Activated CD4-positive, alpha-beta T cell treated with anti-CD3 and anti-CD28 coated beads, Interleukin-2, amount 10 ng/mL, durations not matched to agents 7 days and 5 days (primary cell): ENCODE measurements at regions not wholly inside any gene's neighbourhood (a gene's known extent, or its start where the extent isn't known, plus 50 kb on each side); places are given as distances from the start of the nearest gene placed in this dataset.

Source experiments
- CTCF ChIA-PET: fragments of 350-600 bp; sonication (Branson Sonifier 250); formaldehyde crosslinking; loops from one replicate; lab custom pipeline; 2021; ENCODE audit warnings: antibody characterized with exemption; lab: Charles Lee
- POLR2A ChIA-PET: fragments of 350-600 bp; sonication (Branson Sonifier 250); formaldehyde crosslinking; loops from one replicate; lab custom pipeline; 2021; ENCODE audit warnings: antibody characterized with exemption; lab: Charles Lee
- DNase-seq: peaks from one replicate; pipeline ENCODE4 v3.0.0-alpha.2; 2020
- H3K27ac Mint-ChIP-seq: one replicate; pipeline ENCODE4 v1.8.0; 2021; ENCODE audit warnings: mild to moderate bottlenecking, moderate library complexity, mixed read lengths
- H3K27me3 Mint-ChIP-seq: one replicate; pipeline ENCODE4 v1.8.0; 2021; ENCODE audit warnings: mixed read lengths
- H3K36me3 Mint-ChIP-seq: one replicate; pipeline ENCODE4 v1.8.0; 2021; ENCODE audit warnings: low read depth, mixed read lengths
- H3K4me1 Mint-ChIP-seq: one replicate; pipeline ENCODE4 v1.8.0; 2021; ENCODE audit warnings: mixed read lengths
- H3K4me3 Mint-ChIP-seq: one replicate; pipeline ENCODE4 v1.8.0; 2021; ENCODE audit warnings: mild to moderate bottlenecking, moderate library complexity, mixed read lengths
- H3K9me3 Mint-ChIP-seq: one replicate; pipeline ENCODE4 v1.8.0; 2021; ENCODE audit warnings: mixed read lengths

DNA sequence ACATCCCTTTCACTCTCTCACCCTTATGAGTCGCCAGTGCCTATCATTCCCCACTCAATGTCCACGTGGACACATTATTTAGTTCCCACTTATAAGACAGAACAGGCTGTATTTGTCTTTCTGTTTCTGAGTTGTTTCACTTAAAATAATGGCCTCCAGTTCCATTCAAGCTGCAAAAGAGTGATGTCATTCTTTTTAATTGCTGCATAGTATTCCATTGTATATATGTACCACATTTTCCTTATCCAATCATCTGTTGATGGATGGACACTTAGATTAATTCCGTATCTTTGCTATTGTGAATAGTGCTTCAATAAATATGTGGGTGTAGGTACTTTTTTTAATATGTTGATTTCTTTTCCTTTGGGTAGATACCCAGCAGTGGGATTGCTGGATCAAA is 79.1 kb downstream of the ZNF365 start:
- Mint-ChIP-seq H3K9me3 (no peaks in the 10 kb centered on the region), H3K4me3 (no peak overlapping the region), H3K27ac (no peak overlapping the region), H3K4me1 (peaks cover 18% of the 10 kb centered on the region), H3K36me3 (no peaks in the 10 kb centered on the region), H3K27me3 (peaks cover 6% of the 10 kb centered on the region)
- no peak for DNase-seq
- POLR2A ChIA-PET = no interaction called here
- CTCF ChIA-PET = no interaction called here

DNA sequence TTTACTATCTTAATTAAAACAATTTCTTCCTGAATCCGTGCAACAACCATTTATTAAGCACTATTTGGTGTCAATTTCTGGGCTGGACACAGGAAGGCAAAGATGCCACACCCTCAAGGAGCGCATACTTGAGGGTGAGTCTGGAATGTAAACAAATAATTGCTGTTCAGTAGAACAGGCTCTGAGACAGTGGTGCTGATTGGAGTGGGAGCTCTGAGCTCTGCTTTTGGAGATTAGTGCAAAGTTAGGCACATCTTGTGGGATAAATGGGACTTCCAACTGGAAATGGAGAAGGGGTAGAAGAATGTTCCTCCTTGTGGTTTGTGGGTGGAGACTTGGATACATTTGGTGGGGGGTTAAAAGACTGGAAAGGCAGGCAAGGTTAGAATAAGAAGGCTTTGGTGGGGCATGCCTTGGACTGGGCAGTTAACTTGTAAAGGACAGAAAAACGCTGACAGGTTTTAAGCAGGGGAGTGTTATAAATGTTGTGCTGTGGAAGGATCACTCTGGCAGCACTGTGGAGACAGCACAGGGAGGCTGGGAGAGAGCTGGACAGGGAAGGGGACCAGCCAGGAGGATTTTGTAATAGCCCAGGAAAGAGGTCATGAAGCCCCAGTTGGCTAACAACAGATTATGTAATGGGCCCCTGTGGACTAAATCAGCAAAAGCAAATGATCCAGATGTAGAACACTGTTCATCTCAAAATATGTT is 80.7 kb downstream of the ZNF365 start:
- CTCF ChIA-PET = interaction anchor here (1.1 kb wide), 1 partner anchor 20 kb away, joined by 3 read pairs; no protein-coding TSS in a partner anchor
- Mint-ChIP-seq H3K36me3 (no peaks in the 10 kb centered on the region), H3K27ac (no peak overlapping the region), H3K4me1 (peaks cover 18% of the 10 kb centered on the region), H3K27me3 (peaks cover 3% of the 10 kb centered on the region), H3K4me3 (no peak overlapping the region), H3K9me3 (no peaks in the 10 kb centered on the region)
- DNase-seq = no peak
- POLR2A ChIA-PET = no interaction called here

DNA sequence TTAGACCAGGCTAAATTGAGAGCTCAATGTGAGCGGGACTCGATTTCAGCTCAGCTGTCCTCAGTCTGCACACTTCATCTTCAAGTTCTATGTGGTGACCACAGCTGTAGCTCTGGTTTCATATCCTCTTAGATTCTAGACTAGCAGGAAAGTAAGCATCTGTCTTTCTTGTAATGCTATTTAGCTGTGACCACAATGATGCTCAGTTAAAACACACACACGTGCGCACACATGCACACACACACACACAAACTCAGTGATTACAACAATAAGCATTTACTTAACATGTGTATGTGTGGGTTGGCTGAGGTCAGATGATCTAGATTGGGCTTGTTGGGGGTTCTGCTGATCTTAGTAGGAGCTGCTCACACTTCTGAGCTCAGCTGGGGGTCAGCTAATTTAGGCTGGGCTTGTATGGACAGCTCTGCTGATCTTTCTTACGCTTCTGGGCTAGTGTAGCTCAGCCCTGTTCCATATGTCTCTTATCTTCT is 82.5 kb downstream of the ZNF365 start:
- peaks cover 18% of the 10 kb centered on the region for H3K4me1 Mint-ChIP-seq
- H3K9me3 Mint-ChIP-seq = no peaks in the 10 kb centered on the region
- no peak overlapping the region for H3K27ac Mint-ChIP-seq
- CTCF ChIA-PET = interaction anchor here (1.3 kb wide), 1 partner anchor 10 kb away, joined by 3 read pairs; no protein-coding TSS in a partner anchor
- no peak for DNase-seq
- no peaks in the 10 kb centered on the region for H3K27me3 Mint-ChIP-seq
- H3K36me3 Mint-ChIP-seq = no peaks in the 10 kb centered on the region
- H3K4me3 Mint-ChIP-seq = no peak overlapping the region
- POLR2A ChIA-PET = no interaction called here

DNA sequence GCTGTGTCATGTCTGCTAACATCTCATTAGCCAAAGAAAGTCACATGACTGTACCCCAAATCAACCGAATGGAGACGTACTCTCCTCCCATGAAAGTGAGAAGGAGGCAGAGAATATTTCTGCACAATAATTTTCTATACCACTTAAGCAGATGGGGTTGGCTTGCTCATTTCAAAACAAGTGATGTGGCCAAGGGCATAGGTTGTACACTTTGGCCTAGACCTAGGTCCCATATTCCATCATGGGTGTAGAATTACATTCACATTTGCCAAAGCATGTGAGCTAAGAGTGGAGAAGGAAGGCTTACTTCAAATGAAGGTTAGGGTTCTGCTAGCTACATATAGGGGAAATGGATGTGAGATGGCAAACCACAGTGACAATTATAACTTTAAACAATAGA is 83.0 kb downstream of the ZNF365 start:
- Mint-ChIP-seq H3K27me3 (no peaks in the 10 kb centered on the region), H3K36me3 (no peaks in the 10 kb centered on the region), H3K9me3 (no peaks in the 10 kb centered on the region), H3K4me3 (no peak overlapping the region), H3K27ac (no peak overlapping the region), H3K4me1 (peaks cover 18% of the 10 kb centered on the region)
- DNase-seq = no peak
- ChIA-PET POLR2A (no interaction called here), CTCF (interaction anchor here (1.3 kb wide), 1 partner anchor 11 kb away, joined by 3 read pairs; no protein-coding TSS in a partner anchor)

DNA sequence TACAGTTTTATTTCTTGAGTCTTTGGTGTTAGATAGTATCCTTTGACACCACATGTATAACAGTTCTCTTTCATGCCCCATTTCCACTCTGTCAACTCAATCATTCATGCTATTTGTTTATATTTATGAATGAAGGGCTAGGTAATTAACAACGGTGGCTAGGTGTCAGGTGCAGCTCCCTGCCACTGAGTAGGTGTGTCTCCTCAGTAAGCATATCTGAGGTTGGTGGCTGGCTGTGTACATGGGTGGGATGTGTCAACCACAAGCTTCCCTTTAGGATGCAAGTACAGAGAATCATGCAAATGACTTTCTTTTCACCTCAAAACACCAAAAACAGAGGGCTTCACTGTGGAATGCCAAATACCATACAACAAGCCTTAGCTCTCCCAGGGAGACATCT is 83.4 kb downstream of the ZNF365 start:
- Mint-ChIP-seq H3K4me1 (peaks cover 18% of the 10 kb centered on the region), H3K9me3 (no peaks in the 10 kb centered on the region), H3K27ac (no peak overlapping the region), H3K4me3 (no peak overlapping the region), H3K36me3 (no peaks in the 10 kb centered on the region), H3K27me3 (no peaks in the 10 kb centered on the region)
- ChIA-PET POLR2A (no interaction called here), CTCF (interaction anchor here (1.3 kb wide), 1 partner anchor 11 kb away, joined by 3 read pairs; no protein-coding TSS in a partner anchor)
- no peak for DNase-seq

DNA sequence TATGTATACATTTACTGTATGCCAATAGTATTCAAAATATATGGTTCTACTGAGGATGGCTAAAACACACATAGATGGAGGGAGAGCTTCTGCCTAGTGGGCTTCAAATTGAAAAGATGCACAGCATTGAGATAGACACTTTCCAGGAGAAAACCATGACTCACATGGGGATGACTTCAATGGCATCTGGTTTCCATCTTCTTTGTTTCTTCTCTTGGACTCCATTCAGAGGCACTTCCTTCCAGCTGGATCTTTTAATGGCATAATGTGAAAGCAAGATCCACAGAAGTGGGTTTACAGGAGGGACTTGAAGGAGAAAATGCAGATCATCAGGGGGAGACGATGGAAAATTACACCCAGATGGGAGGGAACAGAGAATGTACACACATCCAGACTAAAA is 84.9 kb downstream of the ZNF365 start:
- Mint-ChIP-seq H3K27ac (no peak overlapping the region), H3K27me3 (no peaks in the 10 kb centered on the region), H3K4me3 (no peak overlapping the region), H3K4me1 (peaks cover 18% of the 10 kb centered on the region), H3K36me3 (no peaks in the 10 kb centered on the region), H3K9me3 (no peaks in the 10 kb centered on the region)
- ChIA-PET POLR2A (no interaction called here), CTCF (no interaction called here)
- DNase-seq = no peak

DNA sequence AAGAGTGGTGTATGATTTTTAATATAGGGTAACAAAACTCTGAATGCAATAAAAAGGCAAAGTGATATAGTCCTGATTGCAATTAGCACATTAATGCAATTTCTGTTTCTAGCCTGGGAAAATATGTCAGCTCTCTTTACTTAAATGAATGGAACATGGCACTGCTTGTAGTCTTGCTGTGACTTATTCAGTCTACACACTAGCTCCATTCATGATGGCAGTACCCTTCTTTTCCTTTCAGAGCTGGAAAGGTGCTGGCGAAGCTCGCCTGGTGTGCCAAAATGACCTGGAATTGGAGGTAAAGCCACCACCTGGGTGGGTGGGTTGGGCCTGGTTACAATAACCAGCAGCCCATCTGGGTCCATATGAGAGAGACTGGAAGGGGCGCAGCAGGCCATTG is 85.3 kb downstream of the ZNF365 start:
- H3K4me3 Mint-ChIP-seq = no peak overlapping the region
- ChIA-PET POLR2A (interaction anchor here (0.6 kb wide), 1 partner anchor 605 kb away, joined by 5 read pairs; no protein-coding TSS in a partner anchor), CTCF (no interaction called here)
- peaks cover 1% of the 10 kb centered on the region for H3K9me3 Mint-ChIP-seq
- H3K4me1 Mint-ChIP-seq = peaks cover 18% of the 10 kb centered on the region
- H3K27ac Mint-ChIP-seq = no peak overlapping the region
- no peak for DNase-seq
- no peaks in the 10 kb centered on the region for H3K27me3 Mint-ChIP-seq
- no peaks in the 10 kb centered on the region for H3K36me3 Mint-ChIP-seq

DNA sequence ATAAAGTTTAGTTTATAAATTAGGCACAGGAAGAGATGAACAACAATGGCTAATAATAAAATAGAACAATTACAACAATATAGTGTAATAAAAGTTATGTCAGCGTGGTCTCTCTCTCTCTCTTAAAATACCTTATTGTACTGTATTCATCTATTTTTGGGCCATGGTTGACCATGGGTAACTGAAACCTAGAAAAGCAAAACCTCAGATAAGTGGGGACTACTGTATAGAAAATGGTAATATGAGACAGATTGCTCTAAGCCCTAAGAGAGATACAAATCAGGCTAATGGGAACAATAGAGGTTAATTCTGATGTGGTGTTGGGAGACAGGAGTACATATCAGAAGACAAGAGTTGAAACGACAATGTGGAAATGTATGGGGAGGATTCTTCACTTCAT is 86.2 kb downstream of the ZNF365 start:
- no peaks in the 10 kb centered on the region for H3K27me3 Mint-ChIP-seq
- H3K36me3 Mint-ChIP-seq = no peaks in the 10 kb centered on the region
- ChIA-PET CTCF (interaction anchor here (1.0 kb wide), 1 partner anchor 11 kb away, joined by 3 read pairs; no protein-coding TSS in a partner anchor), POLR2A (interaction anchor here (0.6 kb wide), 1 partner anchor 289 kb away, joined by 3 read pairs; no protein-coding TSS in a partner anchor)
- H3K27ac Mint-ChIP-seq = no peak overlapping the region
- peaks cover 3% of the 10 kb centered on the region for H3K9me3 Mint-ChIP-seq
- H3K4me1 Mint-ChIP-seq = peaks cover 18% of the 10 kb centered on the region
- H3K4me3 Mint-ChIP-seq = no peak overlapping the region
- DNase-seq = no peak

DNA sequence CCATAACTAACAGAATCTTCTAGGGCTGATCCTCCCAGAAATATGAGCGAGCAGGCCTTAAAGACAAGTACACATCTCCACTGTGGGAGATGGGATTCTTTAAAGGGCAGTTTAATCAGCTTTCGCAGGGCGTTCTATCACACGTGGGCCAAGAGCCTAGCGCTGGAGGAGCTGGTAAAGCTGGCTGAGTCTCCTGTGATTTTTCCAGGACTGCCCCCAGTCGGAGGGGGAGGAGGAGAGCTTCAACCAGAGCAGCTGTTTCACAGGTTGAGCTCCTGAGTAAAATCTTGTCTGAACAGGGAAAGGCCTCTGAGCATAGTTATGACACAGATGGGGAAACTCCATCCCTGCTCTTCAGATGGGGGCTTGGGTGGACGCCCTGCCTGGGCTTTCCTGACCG is 87.0 kb downstream of the ZNF365 start:
- no peak overlapping the region for H3K27ac Mint-ChIP-seq

DNA sequence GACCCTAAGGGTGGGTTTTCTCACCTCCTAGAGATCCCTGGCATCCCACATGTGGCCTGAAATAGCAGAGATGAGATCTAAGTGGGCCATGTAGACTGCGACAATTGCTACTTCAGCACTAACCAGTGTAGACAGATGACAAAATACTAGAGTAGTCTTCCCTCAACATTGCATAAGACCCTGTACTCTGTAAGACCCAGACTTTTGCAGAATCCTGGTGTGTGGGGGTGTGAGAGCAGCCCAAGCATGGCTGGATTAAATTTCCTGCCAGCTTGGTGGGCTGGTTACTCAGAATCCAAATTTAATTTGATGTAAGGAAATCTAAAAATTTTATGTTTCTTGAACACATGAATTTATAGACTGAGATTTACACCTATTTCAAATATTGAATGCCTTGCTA is 88.3 kb downstream of the ZNF365 start:
- H3K27me3 Mint-ChIP-seq = no peaks in the 10 kb centered on the region
- H3K4me3 Mint-ChIP-seq = no peak overlapping the region
- H3K36me3 Mint-ChIP-seq = no peaks in the 10 kb centered on the region
- ChIA-PET CTCF (interaction anchor here (0.7 kb wide), 1 partner anchor 42 kb away, joined by 4 read pairs; no protein-coding TSS in a partner anchor), POLR2A (no interaction called here)
- H3K9me3 Mint-ChIP-seq = peaks cover 7% of the 10 kb centered on the region
- DNase-seq = no peak
- peaks cover 8% of the 10 kb centered on the region for H3K4me1 Mint-ChIP-seq
- H3K27ac Mint-ChIP-seq = no peak overlapping the region

More for the DNA sequence above, 87.0 kb downstream of the ZNF365 start:
- Mint-ChIP-seq H3K27me3 (no peaks in the 10 kb centered on the region), H3K4me3 (no peak overlapping the region), H3K4me1 (peaks cover 18% of the 10 kb centered on the region), H3K9me3 (peaks cover 7% of the 10 kb centered on the region), H3K36me3 (no peaks in the 10 kb centered on the region)
- CTCF ChIA-PET = interaction anchor here (1.0 to 1.2 kb wide), 2 partner anchors 12 to 20 kb away, joined by 3 read pairs; no protein-coding TSS in a partner anchor
- POLR2A ChIA-PET = interaction anchor here (0.6 kb wide), 1 partner anchor 288 kb away, joined by 3 read pairs; no protein-coding TSS in a partner anchor
- DNase-seq = no peak

DNA sequence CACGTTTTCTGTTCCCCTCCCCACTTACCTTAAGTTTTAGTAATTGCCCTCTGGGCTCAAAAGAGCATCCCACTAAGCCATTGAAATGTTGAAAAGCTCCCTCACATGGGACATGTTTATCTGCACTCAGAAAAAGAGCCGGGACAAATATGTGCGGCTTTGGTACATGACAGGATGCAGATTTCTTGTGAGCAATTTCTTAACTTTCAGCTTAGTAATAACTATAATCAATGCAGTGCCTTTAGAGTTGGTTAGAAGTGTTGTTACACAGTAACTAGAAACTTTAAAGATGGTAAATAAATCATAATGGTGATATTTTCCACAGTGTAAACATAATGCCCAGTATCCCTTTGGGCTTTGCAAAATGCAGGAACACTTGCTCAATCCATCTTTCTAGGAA is 89.2 kb downstream of the ZNF365 start:
- Mint-ChIP-seq H3K4me1 (no peaks in the 10 kb centered on the region), H3K9me3 (peaks cover 7% of the 10 kb centered on the region), H3K36me3 (no peaks in the 10 kb centered on the region), H3K4me3 (no peak overlapping the region), H3K27me3 (no peaks in the 10 kb centered on the region), H3K27ac (no peak overlapping the region)
- no peak for DNase-seq
- CTCF ChIA-PET = interaction anchor here (0.7 kb wide), 1 partner anchor 43 kb away, joined by 4 read pairs; no protein-coding TSS in a partner anchor
- POLR2A ChIA-PET = no interaction called here

DNA sequence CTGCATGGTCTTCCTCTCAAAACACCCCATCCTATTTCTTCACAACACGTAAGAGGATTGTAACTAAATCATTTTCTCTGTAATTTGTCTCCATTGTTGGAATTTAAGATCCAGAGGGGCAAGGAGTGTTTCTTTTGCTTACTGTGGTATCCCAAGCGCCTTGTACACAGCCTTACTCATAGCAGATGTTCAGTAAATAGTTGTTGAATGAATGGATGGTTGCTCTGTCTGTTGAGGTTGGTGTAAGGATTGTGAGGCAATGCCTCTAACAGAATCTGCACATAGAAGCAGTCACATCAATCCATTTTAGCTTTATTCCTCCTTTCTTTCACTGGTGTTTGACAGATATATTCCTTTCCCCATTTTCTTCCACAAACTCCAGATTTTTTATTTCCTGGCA is 90.1 kb downstream of the ZNF365 start:
- POLR2A ChIA-PET = no interaction called here
- H3K9me3 Mint-ChIP-seq = peaks cover 7% of the 10 kb centered on the region
- H3K4me1 Mint-ChIP-seq = no peaks in the 10 kb centered on the region
- H3K4me3 Mint-ChIP-seq = no peak overlapping the region
- CTCF ChIA-PET = no interaction called here
- H3K27ac Mint-ChIP-seq = no peak overlapping the region
- H3K36me3 Mint-ChIP-seq = no peaks in the 10 kb centered on the region
- peaks cover 1% of the 10 kb centered on the region for H3K27me3 Mint-ChIP-seq
- DNase-seq = no peak

DNA sequence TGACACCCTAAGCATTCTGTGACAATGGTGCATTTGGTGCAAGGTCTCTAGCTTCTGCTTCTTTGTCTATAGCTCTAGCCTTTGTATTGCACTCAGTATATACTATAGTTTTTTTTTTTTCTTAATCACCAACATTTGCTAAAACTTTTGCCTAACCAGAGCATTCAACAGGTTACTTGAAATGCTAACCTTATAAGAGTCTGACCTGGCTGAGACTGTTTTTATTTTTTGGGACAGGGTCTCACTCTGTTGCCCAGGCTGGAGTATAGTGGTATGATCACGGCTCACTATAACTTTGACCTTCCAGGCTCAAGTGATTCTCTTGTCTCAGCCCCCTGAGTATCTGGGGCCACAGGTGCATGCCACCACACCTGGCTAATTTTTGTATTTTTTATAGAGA is 92.4 kb downstream of the ZNF365 start:
- DNase-seq = no peak
- ChIA-PET POLR2A (no interaction called here), CTCF (no interaction called here)
- H3K4me3 Mint-ChIP-seq = no peak overlapping the region
- H3K27ac Mint-ChIP-seq = no peak overlapping the region
- H3K36me3 Mint-ChIP-seq = no peaks in the 10 kb centered on the region
- peaks cover 7% of the 10 kb centered on the region for H3K9me3 Mint-ChIP-seq
- no peaks in the 10 kb centered on the region for H3K4me1 Mint-ChIP-seq
- peaks cover 1% of the 10 kb centered on the region for H3K27me3 Mint-ChIP-seq
